ENCODE measurements at regions not wholly inside any gene's neighbourhood (a gene's known extent, or its start where the extent isn't known, plus 50 kb on each side); places are given as distances from the start of the nearest gene placed in this dataset.
A peak's percentile ranks its signal among the peaks of the same experiment; 100 is the strongest.

DNA sequence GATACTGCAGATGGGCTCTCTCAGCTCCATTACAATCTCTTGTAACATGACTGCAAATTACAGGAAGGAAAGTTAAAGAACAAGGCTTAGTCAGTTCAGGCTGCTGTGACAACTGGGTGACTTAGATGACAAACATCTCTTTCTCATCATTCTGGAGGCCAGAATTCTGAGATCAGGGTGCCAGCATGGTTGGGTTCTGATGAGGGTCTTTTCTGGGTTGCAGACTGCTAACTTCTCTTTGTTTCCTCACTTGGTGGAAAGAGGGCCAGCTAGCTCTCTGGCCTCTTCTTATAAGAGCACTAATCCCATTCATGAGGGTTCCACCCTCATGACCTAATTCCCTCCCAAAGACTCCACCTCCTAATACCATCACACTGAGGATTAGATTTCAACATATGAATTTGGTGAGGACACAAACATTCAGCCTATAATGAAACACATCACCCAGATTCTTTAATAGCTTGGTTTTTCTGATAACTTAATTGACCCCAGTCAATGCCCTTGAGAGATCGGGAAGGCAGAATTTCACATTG, 73.6 kb upstream of the MAMDC2 start:
- no peak for TF ChIP-seq EZH2 (IDR thresholded peaks at IDR 0.05; ENCODE audit: low read length, missing control alignments)
- TF ChIP-seq, protein P1, sequence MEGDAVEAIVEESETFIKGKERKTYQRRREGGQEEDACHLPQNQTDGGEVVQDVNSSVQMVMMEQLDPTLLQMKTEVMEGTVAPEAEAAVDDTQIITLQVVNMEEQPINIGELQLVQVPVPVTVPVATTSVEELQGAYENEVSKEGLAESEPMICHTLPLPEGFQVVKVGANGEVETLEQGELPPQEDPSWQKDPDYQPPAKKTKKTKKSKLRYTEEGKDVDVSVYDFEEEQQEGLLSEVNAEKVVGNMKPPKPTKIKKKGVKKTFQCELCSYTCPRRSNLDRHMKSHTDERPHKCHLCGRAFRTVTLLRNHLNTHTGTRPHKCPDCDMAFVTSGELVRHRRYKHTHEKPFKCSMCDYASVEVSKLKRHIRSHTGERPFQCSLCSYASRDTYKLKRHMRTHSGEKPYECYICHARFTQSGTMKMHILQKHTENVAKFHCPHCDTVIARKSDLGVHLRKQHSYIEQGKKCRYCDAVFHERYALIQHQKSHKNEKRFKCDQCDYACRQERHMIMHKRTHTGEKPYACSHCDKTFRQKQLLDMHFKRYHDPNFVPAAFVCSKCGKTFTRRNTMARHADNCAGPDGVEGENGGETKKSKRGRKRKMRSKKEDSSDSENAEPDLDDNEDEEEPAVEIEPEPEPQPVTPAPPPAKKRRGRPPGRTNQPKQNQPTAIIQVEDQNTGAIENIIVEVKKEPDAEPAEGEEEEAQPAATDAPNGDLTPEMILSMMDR (conservative IDR thresholded peaks at IDR 0.05 in 1 of 2, IDR thresholded peaks at IDR 0.05 in 1 of 2; ENCODE audit: low read depth in 1 of 2, low read length in 2 of 2), result no peak
- no peaks in the 10 kb centered on the region for H3K79me2 ChIP-seq (ENCODE audit: control insufficient read depth, insufficient read depth, low read length)
- no peak overlapping the region for H3K4me3 ChIP-seq (replicated peaks in 1 of 4; ENCODE audit: control extremely low read depth in 1 of 4, insufficient read depth in 1 of 4, low read depth in 3 of 4, low read length in 4 of 4)
- H3K4me1 ChIP-seq (ENCODE audit: control insufficient read depth, extremely low read depth, insufficient read depth, low read length), result peaks cover 5% of the 10 kb centered on the region
- no peaks in the 10 kb centered on the region for H3K36me3 ChIP-seq (ENCODE audit: control insufficient read depth, insufficient read depth, low read length)
- no peak for DNase-seq (ENCODE audit: low read depth in 2 of 2)
- H4K20me1 ChIP-seq (ENCODE audit: control insufficient read depth, extremely low read depth, insufficient read depth, low read length), result no peaks in the 10 kb centered on the region
- no peak overlapping the region for H3K4me2 ChIP-seq (ENCODE audit: extremely low read depth, insufficient read depth, low read length)
- no peak overlapping the region for H3K9ac ChIP-seq (ENCODE audit: insufficient read depth, low read length)
- H3K9me3 ChIP-seq (ENCODE audit: control insufficient read depth, insufficient read depth, low read depth, low read length), result no peaks in the 10 kb centered on the region
- no peaks in the 10 kb centered on the region for H3K27me3 ChIP-seq (ENCODE audit: control insufficient read depth, insufficient read depth, low read length)
- no peak overlapping the region for H2AFZ ChIP-seq (ENCODE audit: low read length)
- H3K27ac ChIP-seq (ENCODE audit: insufficient read depth, low read length), result no peak overlapping the region

- TF ChIP-seq EZH2 (IDR thresholded peaks at IDR 0.05; ENCODE audit: low read length, missing control alignments), result no peak
- TF ChIP-seq, protein P1 (conservative IDR thresholded peaks at IDR 0.05 in 1 of 2, IDR thresholded peaks at IDR 0.05 in 1 of 2; ENCODE audit: low read depth in 1 of 2, low read length in 2 of 2), result peak; percentile 95 to 97
- Histone ChIP-seq H3K9ac (ENCODE audit: insufficient read depth, low read length) (no peak overlapping the region), H4K20me1 (ENCODE audit: control insufficient read depth, extremely low read depth, insufficient read depth, low read length) (no peaks in the 10 kb centered on the region), H3K27me3 (ENCODE audit: control insufficient read depth, insufficient read depth, low read length) (no peaks in the 10 kb centered on the region), H3K4me3 (replicated peaks in 1 of 4; ENCODE audit: control extremely low read depth in 1 of 4, insufficient read depth in 1 of 4, low read depth in 3 of 4, low read length in 4 of 4) (no peak overlapping the region), H2AFZ (ENCODE audit: low read length) (peak overlapping the region; percentile 39), H3K4me2 (ENCODE audit: extremely low read depth, insufficient read depth, low read length) (peak overlapping the region; percentile 27), H3K4me1 (ENCODE audit: control insufficient read depth, extremely low read depth, insufficient read depth, low read length) (peaks cover 9% of the 10 kb centered on the region), H3K9me3 (ENCODE audit: control insufficient read depth, insufficient read depth, low read depth, low read length) (no peaks in the 10 kb centered on the region), H3K27ac (ENCODE audit: insufficient read depth, low read length) (no peak overlapping the region), H3K79me2 (ENCODE audit: control insufficient read depth, insufficient read depth, low read length) (no peaks in the 10 kb centered on the region), H3K36me3 (ENCODE audit: control insufficient read depth, insufficient read depth, low read length) (no peaks in the 10 kb centered on the region)
- peak; percentile 75 for DNase-seq (ENCODE audit: low read depth in 2 of 2)
Observed at GRCh38 chr9:69971643-69972449, 71.8 kb upstream of the MAMDC2 start.

DNA sequence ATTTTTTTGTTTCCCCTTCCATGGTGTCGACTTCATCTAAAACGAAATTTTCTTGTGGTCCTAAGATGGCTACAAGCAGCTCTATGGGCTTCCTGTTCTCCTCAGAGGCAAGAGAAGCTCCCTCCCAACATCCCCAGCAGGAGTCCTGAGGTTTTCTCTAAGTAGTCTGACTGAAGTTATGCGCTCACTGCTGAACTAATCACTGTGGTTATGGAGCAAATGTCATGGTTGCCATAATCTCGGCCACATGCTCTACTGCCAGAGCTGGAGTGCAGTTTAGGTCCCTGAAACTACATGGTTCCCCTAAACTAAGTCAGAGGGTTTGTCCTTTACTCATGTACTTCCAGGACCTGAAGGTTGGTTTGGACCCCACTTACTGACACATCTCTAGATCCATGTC, 68.0 kb upstream of the MAMDC2 start:
- Histone ChIP-seq H3K27ac (ENCODE audit: insufficient read depth, low read length) (peak overlapping the region; percentile 20), H3K79me2 (ENCODE audit: control insufficient read depth, insufficient read depth, low read length) (no peaks in the 10 kb centered on the region), H3K9ac (ENCODE audit: insufficient read depth, low read length) (no peak overlapping the region), H4K20me1 (ENCODE audit: control insufficient read depth, extremely low read depth, insufficient read depth, low read length) (no peaks in the 10 kb centered on the region), H3K36me3 (ENCODE audit: control insufficient read depth, insufficient read depth, low read length) (no peaks in the 10 kb centered on the region), H3K27me3 (ENCODE audit: control insufficient read depth, insufficient read depth, low read length) (no peaks in the 10 kb centered on the region), H2AFZ (ENCODE audit: low read length) (no peak overlapping the region), H3K4me2 (ENCODE audit: extremely low read depth, insufficient read depth, low read length) (no peak overlapping the region), H3K4me3 (replicated peaks in 1 of 4; ENCODE audit: control extremely low read depth in 1 of 4, insufficient read depth in 1 of 4, low read depth in 3 of 4, low read length in 4 of 4) (no peak overlapping the region), H3K9me3 (ENCODE audit: control insufficient read depth, insufficient read depth, low read depth, low read length) (no peaks in the 10 kb centered on the region), H3K4me1 (ENCODE audit: control insufficient read depth, extremely low read depth, insufficient read depth, low read length) (peaks cover 10% of the 10 kb centered on the region)
- DNase-seq (ENCODE audit: low read depth in 2 of 2), result peak in 1 of 2 donors; percentile 83
- no peak for TF ChIP-seq EZH2 (IDR thresholded peaks at IDR 0.05; ENCODE audit: low read length, missing control alignments)
- TF ChIP-seq, protein P1 (conservative IDR thresholded peaks at IDR 0.05 in 1 of 2, IDR thresholded peaks at IDR 0.05 in 1 of 2; ENCODE audit: low read depth in 1 of 2, low read length in 2 of 2), result no peak

Measured in fibroblast of lung (primary cell).